CD4-positive, alpha-beta memory T cell (primary cell): ENCODE measurements at regions not wholly inside any gene's neighbourhood (a gene's known extent, or its start where the extent isn't known, plus 50 kb on each side); places are given as distances from the start of the nearest gene placed in this dataset.
"Not testable (repeated sequence)": the region's sequence is repeated elsewhere in the genome, so short reads cannot be mapped to it uniquely, and the experiment has no call there.

ENCODE experiments used
- CTCF ChIA-PET: fragments of 350-600 bp; sonication (Branson Sonifier 250); formaldehyde crosslinking; loops from one replicate; lab custom pipeline; 2021; ENCODE audit warnings: inconsistent platforms; ENCODE audit not compliant: partially characterized antibody; lab: Charles Lee
- POLR2A ChIA-PET: fragments of 350-600 bp; sonication (Branson Sonifier 250); formaldehyde crosslinking; loops from one replicate; lab custom pipeline; 2021; ENCODE audit not compliant: partially characterized antibody; lab: Charles Lee
- DNase-seq, 5 donors: peaks; one replicate each; pipeline versions ENCODE4 v3.0.0 to v3.0.0-alpha.2; 2020 to 2022; ENCODE audit warnings: mixed read lengths in 1 of 5
- H3K27ac ChIP-seq: one replicate; pipeline ENCODE4 v1.7.0; 2013; ENCODE audit warnings: low read depth, low read length
- H3K27me3 ChIP-seq: 2 replicates; pipeline ENCODE4 v1.7.0; 2013; ENCODE audit warnings: mild to moderate bottlenecking, low read length, moderate library complexity; ENCODE audit not compliant: insufficient read depth
- H3K36me3 ChIP-seq: 2 replicates; pipeline ENCODE4 v1.7.0; 2013; ENCODE audit warnings: mild to moderate bottlenecking, low read length, moderate library complexity; ENCODE audit not compliant: insufficient read depth
- H3K4me1 ChIP-seq: 2 replicates; pipeline ENCODE4 v1.7.0; 2013; ENCODE audit warnings: mild to moderate bottlenecking, low read length, moderate library complexity; ENCODE audit not compliant: insufficient read depth
- H3K4me3 ChIP-seq, 2 donors: one replicate each; pipeline ENCODE4 v1.7.0; 2013; ENCODE audit warnings: low read length in 2 of 2, mild to moderate bottlenecking in 1 of 2
- H3K9me3 ChIP-seq, 2 donors: one replicate each; pipeline ENCODE4 v1.7.0; 2013; ENCODE audit warnings: low read length in 2 of 2, control low read depth in 1 of 2; ENCODE audit not compliant: control insufficient read depth in 1 of 2
- H3K27ac Mint-ChIP-seq, 7 donors: one replicate each; pipeline ENCODE4 v1.8.0; 2020 to 2021; ENCODE audit warnings: mixed read lengths in 7 of 7, mild to moderate bottlenecking in 6 of 7, inconsistent platforms in 3 of 7, moderate library complexity in 3 of 7
- H3K27me3 Mint-ChIP-seq, 2 donors: one replicate each; pipeline ENCODE4 v1.8.0; 2020 to 2021; ENCODE audit warnings: mixed read lengths in 2 of 2
- H3K36me3 Mint-ChIP-seq, 2 donors: one replicate each; pipeline ENCODE4 v1.8.0; 2020 to 2021; ENCODE audit warnings: mixed read lengths in 2 of 2, inconsistent platforms in 1 of 2, mild to moderate bottlenecking in 1 of 2
- H3K4me1 Mint-ChIP-seq, 4 donors: one replicate each; pipeline ENCODE4 v1.8.0; 2020 to 2021; ENCODE audit warnings: mixed read lengths in 4 of 4, mild to moderate bottlenecking in 1 of 4
- H3K4me3 Mint-ChIP-seq, 8 donors: one replicate each; pipeline ENCODE4 v1.8.0; 2020 to 2021; ENCODE audit warnings: mixed read lengths in 8 of 8, mild to moderate bottlenecking in 7 of 8, moderate library complexity in 6 of 8, inconsistent platforms in 3 of 8
- H3K9me3 Mint-ChIP-seq, 8 donors: one replicate each; pipeline ENCODE4 v1.8.0; 2020 to 2021; ENCODE audit warnings: mixed read lengths in 8 of 8, mild to moderate bottlenecking in 5 of 8, inconsistent platforms in 3 of 8, moderate library complexity in 1 of 8
- intact Hi-C: fragments of 100-400 bp; cut with micrococcal nuclease; formaldehyde crosslinking; loops from one replicate; pipeline ENCODE4 v1.15.1; 2023

- H3K27me3 ChIP-seq, result no peaks in the 10 kb centered on the region
- Mint-ChIP-seq H3K27ac (no peak overlapping the region), H3K4me1 (peaks cover 0 to 4% (median 3%) of the 10 kb centered on the region in 4 donors), H3K27me3 (peaks cover 18 to 24% of the 10 kb centered on the region in 2 donors), H3K36me3 (no peaks in the 10 kb centered on the region), H3K4me3 (no peak overlapping the region), H3K9me3 (peaks cover 0 to 4% (median 0%) of the 10 kb centered on the region in 8 donors)
- peaks cover 4% of the 10 kb centered on the region for H3K4me1 ChIP-seq
- DNase-seq, result no peak
- H3K36me3 ChIP-seq, result no peaks in the 10 kb centered on the region
- POLR2A ChIA-PET, result no interaction called here
- H3K27ac ChIP-seq, result no peak overlapping the region
- H3K9me3 ChIP-seq, result no peaks in the 10 kb centered on the region
- CTCF ChIA-PET, result interaction anchor here (1.3 kb wide), 1 partner anchor 10 kb away, joined by 4 read pairs; no protein-coding TSS in a partner anchor
- H3K4me3 ChIP-seq, result no peak overlapping the region
- intact Hi-C loops, result no loop called here
Observed at GRCh38 chr2:238774980-238775509, 72.8 kb upstream of the TWIST2 start.

GRCh38 chr2:238775591-238775990 lies 72.3 kb upstream of the TWIST2 start:
- no peak overlapping the region for H3K4me3 ChIP-seq
- POLR2A ChIA-PET, result no interaction called here
- peaks cover 0 to 4% (median 0%) of the 10 kb centered on the region in 8 donors for H3K9me3 Mint-ChIP-seq
- peaks cover 4% of the 10 kb centered on the region for H3K4me1 ChIP-seq
- CTCF ChIA-PET, result interaction anchor here (1.3 kb wide), 1 partner anchor 10 kb away, joined by 4 read pairs; no protein-coding TSS in a partner anchor
- H3K36me3 ChIP-seq, result no peaks in the 10 kb centered on the region
- no peaks in the 10 kb centered on the region for H3K27me3 ChIP-seq
- H3K36me3 Mint-ChIP-seq, result no peaks in the 10 kb centered on the region
- intact Hi-C loops, result no loop called here
- peaks cover 18 to 21% of the 10 kb centered on the region in 2 donors for H3K27me3 Mint-ChIP-seq
- H3K9me3 ChIP-seq, result no peaks in the 10 kb centered on the region
- no peak overlapping the region for H3K27ac Mint-ChIP-seq
- H3K4me3 Mint-ChIP-seq, result no peak overlapping the region
- H3K27ac ChIP-seq, result no peak overlapping the region
- DNase-seq, result no peak
- H3K4me1 Mint-ChIP-seq, result peaks cover 0 to 4% (median 3%) of the 10 kb centered on the region in 4 donors

- intact Hi-C loops, result no loop called here
- Histone ChIP-seq H3K36me3 (no peaks in the 10 kb centered on the region), H3K9me3 (no peaks in the 10 kb centered on the region), H3K4me1 (peaks cover 4% of the 10 kb centered on the region), H3K4me3 (no peak overlapping the region), H3K27me3 (no peaks in the 10 kb centered on the region), H3K27ac (no peak overlapping the region)
- Mint-ChIP-seq H3K27me3 (peaks cover 18 to 25% of the 10 kb centered on the region in 2 donors), H3K36me3 (no peaks in the 10 kb centered on the region), H3K27ac (no peak overlapping the region), H3K4me1 (peaks cover 0 to 4% (median 3%) of the 10 kb centered on the region in 4 donors), H3K9me3 (peaks cover 0 to 4% (median 0%) of the 10 kb centered on the region in 8 donors), H3K4me3 (no peak overlapping the region)
- DNase-seq, result no peak
- ChIA-PET POLR2A (no interaction called here), CTCF (interaction anchor here (1.3 kb wide), 1 partner anchor 9 kb away, joined by 4 read pairs; no protein-coding TSS in a partner anchor)
Observed at GRCh38 chr2:238776003-238776760, 71.7 kb upstream of the TWIST2 start.

GRCh38 chr2:238776761-238777046 lies 71.2 kb upstream of the TWIST2 start:
- intact Hi-C loops, H3K27ac Mint-ChIP-seq, POLR2A ChIA-PET, H3K4me3 Mint-ChIP-seq, H3K27ac ChIP-seq, H3K4me3 ChIP-seq, H3K36me3 Mint-ChIP-seq, H3K27me3 ChIP-seq, CTCF ChIA-PET, H3K9me3 ChIP-seq, DNase-seq, H3K9me3 Mint-ChIP-seq, H3K36me3 ChIP-seq, H3K4me1 Mint-ChIP-seq, H3K4me1 ChIP-seq: not testable (repeated sequence)
- peaks cover 14 to 21% of the 10 kb centered on the region in 2 donors for H3K27me3 Mint-ChIP-seq

GRCh38 chr2:238777369-238778067 lies 70.4 kb upstream of the TWIST2 start:
- Mint-ChIP-seq H3K4me3 (no peak overlapping the region), H3K27me3 (peaks cover 9 to 15% of the 10 kb centered on the region in 2 donors), H3K4me1 (peaks cover 0 to 4% (median 3%) of the 10 kb centered on the region in 4 donors), H3K9me3 (peaks cover 0 to 7% (median under 1%) of the 10 kb centered on the region in 8 donors), H3K27ac (no peak overlapping the region), H3K36me3 (no peaks in the 10 kb centered on the region)
- ChIA-PET POLR2A (no interaction called here), CTCF (interaction anchor here (1.5 kb wide), 1 partner anchor 22 kb away, joined by 3 read pairs; no protein-coding TSS in a partner anchor)
- Histone ChIP-seq H3K27me3 (no peaks in the 10 kb centered on the region), H3K36me3 (no peaks in the 10 kb centered on the region), H3K4me1 (peaks cover 4% of the 10 kb centered on the region), H3K27ac (no peak overlapping the region), H3K4me3 (no peak overlapping the region), H3K9me3 (no peaks in the 10 kb centered on the region)
- peak in 1 of 5 donors; percentile 31 for DNase-seq
- intact Hi-C loops, result no loop called here

- Histone ChIP-seq H3K27ac (no peak overlapping the region), H3K4me3 (no peak overlapping the region), H3K9me3 (no peaks in the 10 kb centered on the region), H3K36me3 (no peaks in the 10 kb centered on the region), H3K4me1 (no peaks in the 10 kb centered on the region), H3K27me3 (no peaks in the 10 kb centered on the region)
- Mint-ChIP-seq H3K36me3 (no peaks in the 10 kb centered on the region), H3K9me3 (peaks cover 0 to 7% (median under 1%) of the 10 kb centered on the region in 8 donors), H3K4me1 (peaks cover 2 to 5% (median 4%) of the 10 kb centered on the region in 4 donors), H3K27me3 (peaks cover 5 to 7% of the 10 kb centered on the region in 2 donors), H3K27ac (no peak overlapping the region), H3K4me3 (no peak overlapping the region)
- POLR2A ChIA-PET, result no interaction called here
- CTCF ChIA-PET, result interaction anchor here (1.0 to 2.9 kb wide), 4 partner anchors 9 to 428 kb away, joined by 3 to 19 read pairs (median 5); no protein-coding TSS in a partner anchor
- intact Hi-C loops, result loop anchor here (5.0 kb wide), 1 partner anchor 428 kb away; no protein-coding TSS in a partner anchor
- DNase-seq, result peak; percentile 34 to 45 (median 39)
Observed at GRCh38 chr2:238784671-238785527, 63.0 kb upstream of the TWIST2 start.
